Mesothelial cell of epicardium (in vitro differentiated cells): ENCODE measurements at regions not wholly inside any gene's neighbourhood (a gene's known extent, or its start where the extent isn't known, plus 50 kb on each side); places are given as distances from the start of the nearest gene placed in this dataset.

Source experiments
- DNase-seq, 2 experiments: peaks; one replicate each; pipeline ENCODE4 v3.0.0; 2021; ENCODE audit warnings: low spot score in 2 of 2; ENCODE audit not compliant: unreplicated experiment in 2 of 2
- H3K27ac Mint-ChIP-seq: 2 replicates; pipeline ENCODE4 v1.8.0; 2021; ENCODE audit warnings: mixed read lengths
- H3K27me3 Mint-ChIP-seq: 2 replicates; pipeline ENCODE4 v1.8.0; 2021; ENCODE audit warnings: low read depth, mixed read lengths
- H3K36me3 Mint-ChIP-seq: 2 replicates; pipeline ENCODE4 v1.8.0; 2021; ENCODE audit warnings: mixed read lengths
- H3K4me1 Mint-ChIP-seq: 2 replicates; pipeline ENCODE4 v1.8.0; 2021; ENCODE audit warnings: mixed read lengths
- H3K4me3 Mint-ChIP-seq: 2 replicates; pipeline ENCODE4 v1.8.0; 2021; ENCODE audit warnings: mild to moderate bottlenecking, moderate library complexity, mixed read lengths
- H3K9me3 Mint-ChIP-seq: 2 replicates; pipeline ENCODE4 v1.8.0; 2021; ENCODE audit warnings: mixed read lengths
- CTCF ChIP-seq: fragments of 200-600 bp; sonication (generic); IDR thresholded peaks from one replicate; pipeline ENCODE4 v1.5.0; 2021; ENCODE audit warnings: antibody characterized with exemption; ENCODE audit not compliant: unreplicated experiment

- H3K27me3 Mint-ChIP-seq, result no peaks in the 10 kb centered on the region
- no peaks in the 10 kb centered on the region for H3K36me3 Mint-ChIP-seq
- TF ChIP-seq CTCF, result no peak
- peaks cover 4% of the 10 kb centered on the region for H3K9me3 Mint-ChIP-seq
- H3K4me3 Mint-ChIP-seq, result no peak overlapping the region
- no peak overlapping the region for H3K27ac Mint-ChIP-seq
- peaks cover 16% of the 10 kb centered on the region for H3K4me1 Mint-ChIP-seq
- no peak for DNase-seq
These were observed 496.0 kb upstream of the PKN2 start for GRCh38 chr1:88188038-88188437.

GRCh38 chr1:88189525-88189924 lies 494.5 kb upstream of the PKN2 start:
- no peak overlapping the region for H3K4me3 Mint-ChIP-seq
- peaks cover 15% of the 10 kb centered on the region for H3K4me1 Mint-ChIP-seq
- no peak for TF ChIP-seq CTCF
- H3K27ac Mint-ChIP-seq, result no peak overlapping the region
- H3K27me3 Mint-ChIP-seq, result no peaks in the 10 kb centered on the region
- peaks cover 4% of the 10 kb centered on the region for H3K9me3 Mint-ChIP-seq
- no peak for DNase-seq
- H3K36me3 Mint-ChIP-seq, result no peaks in the 10 kb centered on the region

GRCh38 chr1:88191917-88192316 lies 492.2 kb upstream of the PKN2 start:
- H3K9me3 Mint-ChIP-seq, result peaks cover 4% of the 10 kb centered on the region
- peaks cover 15% of the 10 kb centered on the region for H3K4me1 Mint-ChIP-seq
- H3K36me3 Mint-ChIP-seq, result no peaks in the 10 kb centered on the region
- H3K27ac Mint-ChIP-seq, result no peak overlapping the region
- no peak for DNase-seq
- no peak overlapping the region for H3K4me3 Mint-ChIP-seq
- H3K27me3 Mint-ChIP-seq, result no peaks in the 10 kb centered on the region
- TF ChIP-seq CTCF, result no peak

GRCh38 chr1:88194542-88194941 lies 489.5 kb upstream of the PKN2 start:
- no peak for DNase-seq
- Mint-ChIP-seq H3K27ac (no peak overlapping the region), H3K4me3 (no peak overlapping the region), H3K36me3 (no peaks in the 10 kb centered on the region), H3K4me1 (peaks cover 5% of the 10 kb centered on the region), H3K27me3 (no peaks in the 10 kb centered on the region), H3K9me3 (peaks cover 4% of the 10 kb centered on the region)
- no peak for TF ChIP-seq CTCF

- no peak overlapping the region for H3K4me3 Mint-ChIP-seq
- H3K27ac Mint-ChIP-seq, result no peak overlapping the region
- no peaks in the 10 kb centered on the region for H3K4me1 Mint-ChIP-seq
- no peak for DNase-seq
- no peaks in the 10 kb centered on the region for H3K9me3 Mint-ChIP-seq
- no peak for TF ChIP-seq CTCF
- H3K36me3 Mint-ChIP-seq, result no peaks in the 10 kb centered on the region
- H3K27me3 Mint-ChIP-seq, result no peaks in the 10 kb centered on the region
These were observed 483.5 kb upstream of the PKN2 start for GRCh38 chr1:88200545-88200944.

GRCh38 chr1:88204111-88204510 lies 480.0 kb upstream of the PKN2 start:
- H3K27me3 Mint-ChIP-seq, result peaks cover 2% of the 10 kb centered on the region
- no peaks in the 10 kb centered on the region for H3K4me1 Mint-ChIP-seq
- TF ChIP-seq CTCF, result no peak
- no peak for DNase-seq
- H3K4me3 Mint-ChIP-seq, result no peak overlapping the region
- no peaks in the 10 kb centered on the region for H3K9me3 Mint-ChIP-seq
- no peaks in the 10 kb centered on the region for H3K36me3 Mint-ChIP-seq
- no peak overlapping the region for H3K27ac Mint-ChIP-seq
